ENCODE measurements at regions not wholly inside any gene's neighbourhood (a gene's known extent, or its start where the extent isn't known, plus 50 kb on each side); places are given as distances from the start of the nearest gene placed in this dataset.

DNA sequence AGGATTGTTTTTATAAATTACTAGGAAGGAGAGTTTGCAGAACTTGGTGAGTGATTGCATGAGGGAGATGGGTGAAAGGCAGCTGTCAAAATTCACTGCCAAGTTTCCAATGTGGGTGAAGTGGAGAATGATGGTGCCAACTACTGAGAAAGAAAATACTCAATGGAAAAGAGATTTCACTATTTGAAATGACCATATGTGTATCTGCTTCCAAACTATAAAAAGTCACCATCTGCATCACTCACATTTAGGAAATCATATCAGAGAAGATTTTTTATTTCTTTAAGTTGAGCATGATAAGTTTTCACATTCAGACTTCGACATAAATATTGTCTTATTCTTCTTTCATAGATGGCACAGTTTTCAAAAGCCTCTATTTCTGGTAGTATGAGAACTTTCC, 570.0 kb upstream of the DSEL start:
- TF ChIP-seq CTCF (IDR thresholded peaks at IDR 0.05; ENCODE audit: low read depth, low read length, missing input control), result no peak
- no peak for TF ChIP-seq RAD21 (IDR thresholded peaks at IDR 0.05)
- TF ChIP-seq TAF1 (conservative IDR thresholded peaks at IDR 0.05), result no peak
- TF ChIP-seq MAX (IDR thresholded peaks at IDR 0.05), result no peak
- TF ChIP-seq NR2F2 (IDR thresholded peaks at IDR 0.05), result no peak
- TF ChIP-seq GABPA (IDR thresholded peaks at IDR 0.05 in 1 of 2, conservative IDR thresholded peaks at IDR 0.05 in 1 of 2), result no peak
- no peak for TF ChIP-seq SP1 (IDR thresholded peaks at IDR 0.05)
- no peak for TF ChIP-seq FOXA1 (IDR thresholded peaks at IDR 0.05)
- TF ChIP-seq RXRA (IDR thresholded peaks at IDR 0.05), result no peak

Measured in liver (tissue), 3 donors.